ENCODE measurements at regions not wholly inside any gene's neighbourhood (a gene's known extent, or its start where the extent isn't known, plus 50 kb on each side); places are given as distances from the start of the nearest gene placed in this dataset.

DNA sequence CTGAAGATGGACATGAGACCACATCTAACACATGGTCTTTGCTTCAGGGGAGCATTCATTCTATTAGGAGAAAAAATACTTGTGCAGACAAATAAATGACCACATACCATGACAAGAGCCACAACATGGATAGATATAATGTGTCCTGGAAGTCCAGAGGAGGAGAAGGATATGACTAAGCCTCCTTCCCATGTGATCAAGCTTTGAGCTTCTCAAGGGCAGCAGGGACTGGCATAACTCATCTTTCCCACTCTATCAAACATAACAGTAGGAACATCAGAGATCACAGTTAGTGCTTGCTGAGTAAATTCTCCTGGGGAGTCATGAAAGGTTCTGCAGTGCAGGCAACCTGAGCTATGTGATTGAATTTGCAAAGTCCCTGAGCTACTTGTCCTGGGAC lies 86.0 kb upstream of the LPP start:
- POLR2A ChIA-PET, result no interaction called here
- no peak overlapping the region for H3K27ac ChIP-seq (ENCODE audit: control insufficient read depth, insufficient read depth)
- intact Hi-C loops (cut with micrococcal nuclease; ENCODE audit: unreplicated experiment) (loop anchor here (10.0 kb wide), 1 partner anchor 887 kb away; no protein-coding TSS in a partner anchor), in situ Hi-C loops (cut with MboI) (no loop called here)
- H3K4me3 ChIP-seq, result no peak overlapping the region
- CTCF ChIA-PET, result interaction anchor here (1.1 kb wide), 1 partner anchor 328 kb away, joined by 3 read pairs; no protein-coding TSS in a partner anchor
- no peaks in the 10 kb centered on the region for H4K20me1 ChIP-seq (ENCODE audit: control insufficient read depth, insufficient read depth)
- H3K9me3 ChIP-seq (replicated peaks; ENCODE audit: control insufficient read depth, insufficient read depth, low read length), result no peaks in the 10 kb centered on the region
- ATAC-seq (no peak), DNase-seq (ENCODE audit: low read depth, low spot score) (no peak), FAIRE-seq (no peak)
- SMC1A ChIA-PET (ENCODE audit: uncharacterized antibody, unreplicated experiment), result no interaction called here
- H3K4me2 ChIP-seq (ENCODE audit: control insufficient read depth, insufficient read depth), result no peak overlapping the region
- no peaks in the 10 kb centered on the region for H3K4me1 ChIP-seq (ENCODE audit: control insufficient read depth, insufficient read depth, low read length)
- H3K27me3 ChIP-seq (replicated peaks in 1 of 2; ENCODE audit: control insufficient read depth in 2 of 2, insufficient read depth in 2 of 2, low read length in 1 of 2), result peaks cover 0 to 3% of the 10 kb centered on the region in 2 experiments; a peak in 1 of 4 replicates
- H2AFZ ChIP-seq (ENCODE audit: control insufficient read depth, low read depth, low read length), result no peak overlapping the region
- no peak overlapping the region for H3K9ac ChIP-seq (ENCODE audit: control insufficient read depth, insufficient read depth, low read length)
- RAD21 ChIA-PET (ENCODE audit: unreplicated experiment), result no interaction called here
- BruUV-seq (replicated peaks), result no TSS peak
- H3K36me3 ChIP-seq (ENCODE audit: control insufficient read depth in 2 of 2, insufficient read depth in 2 of 2, low read length in 1 of 2), result no peaks in the 10 kb centered on the region
- no peaks in the 10 kb centered on the region for H3K79me2 ChIP-seq (ENCODE audit: control insufficient read depth, insufficient read depth, low read length)
- TF ChIP-seq YBX1 (IDR thresholded peaks at IDR 0.05), result no peak
- TF ChIP-seq PAX5 (IDR thresholded peaks at IDR 0.05; ENCODE audit: borderline replicate concordance, low read depth, low read length), result no peak
- TF ChIP-seq SMAD5 (IDR thresholded peaks at IDR 0.05; ENCODE audit: low read depth), result no peak
- no peak for TF ChIP-seq PML (IDR thresholded peaks at IDR 0.05; ENCODE audit: low read length)
- TF ChIP-seq, protein P1, sequence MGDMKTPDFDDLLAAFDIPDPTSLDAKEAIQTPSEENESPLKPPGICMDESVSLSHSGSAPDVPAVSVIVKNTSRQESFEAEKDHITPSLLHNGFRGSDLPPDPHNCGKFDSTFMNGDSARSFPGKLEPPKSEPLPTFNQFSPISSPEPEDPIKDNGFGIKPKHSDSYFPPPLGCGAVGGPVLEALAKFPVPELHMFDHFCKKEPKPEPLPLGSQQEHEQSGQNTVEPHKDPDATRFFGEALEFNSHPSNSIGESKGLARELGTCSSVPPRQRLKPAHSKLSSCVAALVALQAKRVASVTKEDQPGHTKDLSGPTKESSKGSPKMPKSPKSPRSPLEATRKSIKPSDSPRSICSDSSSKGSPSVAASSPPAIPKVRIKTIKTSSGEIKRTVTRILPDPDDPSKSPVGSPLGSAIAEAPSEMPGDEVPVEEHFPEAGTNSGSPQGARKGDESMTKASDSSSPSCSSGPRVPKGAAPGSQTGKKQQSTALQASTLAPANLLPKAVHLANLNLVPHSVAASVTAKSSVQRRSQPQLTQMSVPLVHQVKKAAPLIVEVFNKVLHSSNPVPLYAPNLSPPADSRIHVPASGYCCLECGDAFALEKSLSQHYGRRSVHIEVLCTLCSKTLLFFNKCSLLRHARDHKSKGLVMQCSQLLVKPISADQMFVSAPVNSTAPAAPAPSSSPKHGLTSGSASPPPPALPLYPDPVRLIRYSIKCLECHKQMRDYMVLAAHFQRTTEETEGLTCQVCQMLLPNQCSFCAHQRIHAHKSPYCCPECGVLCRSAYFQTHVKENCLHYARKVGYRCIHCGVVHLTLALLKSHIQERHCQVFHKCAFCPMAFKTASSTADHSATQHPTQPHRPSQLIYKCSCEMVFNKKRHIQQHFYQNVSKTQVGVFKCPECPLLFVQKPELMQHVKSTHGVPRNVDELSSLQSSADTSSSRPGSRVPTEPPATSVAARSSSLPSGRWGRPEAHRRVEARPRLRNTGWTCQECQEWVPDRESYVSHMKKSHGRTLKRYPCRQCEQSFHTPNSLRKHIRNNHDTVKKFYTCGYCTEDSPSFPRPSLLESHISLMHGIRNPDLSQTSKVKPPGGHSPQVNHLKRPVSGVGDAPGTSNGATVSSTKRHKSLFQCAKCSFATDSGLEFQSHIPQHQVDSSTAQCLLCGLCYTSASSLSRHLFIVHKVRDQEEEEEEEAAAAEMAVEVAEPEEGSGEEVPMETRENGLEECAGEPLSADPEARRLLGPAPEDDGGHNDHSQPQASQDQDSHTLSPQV (IDR thresholded peaks at IDR 0.05), result no peak
- no peak for TF ChIP-seq TBL1XR1 (IDR thresholded peaks at IDR 0.05; ENCODE audit: low read depth, low read length)
- no peak for TF ChIP-seq NRF1 (conservative IDR thresholded peaks at IDR 0.05; ENCODE audit: low read depth, low read length)
- no peak for TF ChIP-seq KLF5 (IDR thresholded peaks at IDR 0.05; ENCODE audit: partially characterized antibody)
- no peak for TF ChIP-seq BCL11A (IDR thresholded peaks at IDR 0.05; ENCODE audit: low read depth, low read length)
- no peak for TF ChIP-seq HDAC6 (IDR thresholded peaks at IDR 0.05; ENCODE audit: unreplicated experiment)
- no peak for TF ChIP-seq PAX8 (IDR thresholded peaks at IDR 0.05)
- TF ChIP-seq WRNIP1 (IDR thresholded peaks at IDR 0.05; ENCODE audit: borderline replicate concordance, low read depth, low read length), result no peak
- TF ChIP-seq ZNF24 (IDR thresholded peaks at IDR 0.05), result no peak
- no peak for TF ChIP-seq POLR2AphosphoS2 (IDR thresholded peaks at IDR 0.05; ENCODE audit: low read depth, low read length)
- TF ChIP-seq, protein P2, sequence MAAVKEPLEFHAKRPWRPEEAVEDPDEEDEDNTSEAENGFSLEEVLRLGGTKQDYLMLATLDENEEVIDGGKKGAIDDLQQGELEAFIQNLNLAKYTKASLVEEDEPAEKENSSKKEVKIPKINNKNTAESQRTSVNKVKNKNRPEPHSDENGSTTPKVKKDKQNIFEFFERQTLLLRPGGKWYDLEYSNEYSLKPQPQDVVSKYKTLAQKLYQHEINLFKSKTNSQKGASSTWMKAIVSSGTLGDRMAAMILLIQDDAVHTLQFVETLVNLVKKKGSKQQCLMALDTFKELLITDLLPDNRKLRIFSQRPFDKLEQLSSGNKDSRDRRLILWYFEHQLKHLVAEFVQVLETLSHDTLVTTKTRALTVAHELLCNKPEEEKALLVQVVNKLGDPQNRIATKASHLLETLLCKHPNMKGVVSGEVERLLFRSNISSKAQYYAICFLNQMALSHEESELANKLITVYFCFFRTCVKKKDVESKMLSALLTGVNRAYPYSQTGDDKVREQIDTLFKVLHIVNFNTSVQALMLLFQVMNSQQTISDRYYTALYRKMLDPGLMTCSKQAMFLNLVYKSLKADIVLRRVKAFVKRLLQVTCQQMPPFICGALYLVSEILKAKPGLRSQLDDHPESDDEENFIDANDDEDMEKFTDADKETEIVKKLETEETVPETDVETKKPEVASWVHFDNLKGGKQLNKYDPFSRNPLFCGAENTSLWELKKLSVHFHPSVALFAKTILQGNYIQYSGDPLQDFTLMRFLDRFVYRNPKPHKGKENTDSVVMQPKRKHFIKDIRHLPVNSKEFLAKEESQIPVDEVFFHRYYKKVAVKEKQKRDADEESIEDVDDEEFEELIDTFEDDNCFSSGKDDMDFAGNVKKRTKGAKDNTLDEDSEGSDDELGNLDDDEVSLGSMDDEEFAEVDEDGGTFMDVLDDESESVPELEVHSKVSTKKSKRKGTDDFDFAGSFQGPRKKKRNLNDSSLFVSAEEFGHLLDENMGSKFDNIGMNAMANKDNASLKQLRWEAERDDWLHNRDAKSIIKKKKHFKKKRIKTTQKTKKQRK (IDR thresholded peaks at IDR 0.05; ENCODE audit: low read depth, low read length), result no peak
- no peak for TF ChIP-seq RUNX3 (IDR thresholded peaks at IDR 0.05; ENCODE audit: low read length)
- TF ChIP-seq, protein P3, sequence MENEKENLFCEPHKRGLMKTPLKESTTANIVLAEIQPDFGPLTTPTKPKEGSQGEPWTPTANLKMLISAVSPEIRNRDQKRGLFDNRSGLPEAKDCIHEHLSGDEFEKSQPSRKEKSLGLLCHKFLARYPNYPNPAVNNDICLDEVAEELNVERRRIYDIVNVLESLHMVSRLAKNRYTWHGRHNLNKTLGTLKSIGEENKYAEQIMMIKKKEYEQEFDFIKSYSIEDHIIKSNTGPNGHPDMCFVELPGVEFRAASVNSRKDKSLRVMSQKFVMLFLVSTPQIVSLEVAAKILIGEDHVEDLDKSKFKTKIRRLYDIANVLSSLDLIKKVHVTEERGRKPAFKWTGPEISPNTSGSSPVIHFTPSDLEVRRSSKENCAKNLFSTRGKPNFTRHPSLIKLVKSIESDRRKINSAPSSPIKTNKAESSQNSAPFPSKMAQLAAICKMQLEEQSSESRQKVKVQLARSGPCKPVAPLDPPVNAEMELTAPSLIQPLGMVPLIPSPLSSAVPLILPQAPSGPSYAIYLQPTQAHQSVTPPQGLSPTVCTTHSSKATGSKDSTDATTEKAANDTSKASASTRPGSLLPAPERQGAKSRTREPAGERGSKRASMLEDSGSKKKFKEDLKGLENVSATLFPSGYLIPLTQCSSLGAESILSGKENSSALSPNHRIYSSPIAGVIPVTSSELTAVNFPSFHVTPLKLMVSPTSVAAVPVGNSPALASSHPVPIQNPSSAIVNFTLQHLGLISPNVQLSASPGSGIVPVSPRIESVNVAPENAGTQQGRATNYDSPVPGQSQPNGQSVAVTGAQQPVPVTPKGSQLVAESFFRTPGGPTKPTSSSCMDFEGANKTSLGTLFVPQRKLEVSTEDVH (IDR thresholded peaks at IDR 0.05; ENCODE audit: low read depth, partially characterized antibody), result no peak
- TF ChIP-seq HDAC2 (IDR thresholded peaks at IDR 0.05), result no peak
